Esophagus squamous epithelium (tissue), 4 donors: ENCODE measurements at regions not wholly inside any gene's neighbourhood (a gene's known extent, or its start where the extent isn't known, plus 50 kb on each side); places are given as distances from the start of the nearest gene placed in this dataset.

Experiments used
- POLR2A ChIP-seq, 4 donors: fragments of 450-650 bp; IDR thresholded peaks; one replicate each; pipeline ENCODE4 v1.6.1; 2017; ENCODE audit warnings: antibody characterized with exemption in 4 of 4, mild to moderate bottlenecking in 4 of 4, moderate library complexity in 3 of 4
- TF ChIP-seq, protein P1 (sequence below), 6 experiments: fragments of 450-650 bp in 4 of 6; fragments of 200-600 bp in 2 of 6; sonication (generic) in 2 of 6; IDR thresholded peaks; one replicate each; pipeline ENCODE4 v1.5.1; 2016 to 2019; ENCODE audit warnings: antibody characterized with exemption in 6 of 6, mild to moderate bottlenecking in 4 of 6, moderate library complexity in 4 of 6

DNA sequence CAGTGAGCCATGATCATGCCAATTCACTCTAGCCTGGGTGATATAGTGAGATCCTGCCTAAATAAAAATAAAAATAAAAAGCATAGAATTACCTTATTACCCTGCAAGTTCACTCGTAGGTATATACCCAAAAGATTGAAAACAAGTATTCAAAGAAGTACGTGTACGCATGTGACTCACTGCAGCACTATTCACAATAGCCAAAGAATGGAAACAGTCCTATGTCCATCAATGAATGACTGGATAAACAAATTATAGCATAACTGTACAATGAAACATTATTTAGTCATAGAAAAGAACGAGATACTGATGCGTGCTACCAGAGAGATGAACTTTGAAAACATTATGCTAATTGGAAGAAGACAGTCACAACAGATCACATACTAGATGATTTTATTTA lies 204.6 kb upstream of the DIAPH2 start:
- TF ChIP-seq, protein P1, sequence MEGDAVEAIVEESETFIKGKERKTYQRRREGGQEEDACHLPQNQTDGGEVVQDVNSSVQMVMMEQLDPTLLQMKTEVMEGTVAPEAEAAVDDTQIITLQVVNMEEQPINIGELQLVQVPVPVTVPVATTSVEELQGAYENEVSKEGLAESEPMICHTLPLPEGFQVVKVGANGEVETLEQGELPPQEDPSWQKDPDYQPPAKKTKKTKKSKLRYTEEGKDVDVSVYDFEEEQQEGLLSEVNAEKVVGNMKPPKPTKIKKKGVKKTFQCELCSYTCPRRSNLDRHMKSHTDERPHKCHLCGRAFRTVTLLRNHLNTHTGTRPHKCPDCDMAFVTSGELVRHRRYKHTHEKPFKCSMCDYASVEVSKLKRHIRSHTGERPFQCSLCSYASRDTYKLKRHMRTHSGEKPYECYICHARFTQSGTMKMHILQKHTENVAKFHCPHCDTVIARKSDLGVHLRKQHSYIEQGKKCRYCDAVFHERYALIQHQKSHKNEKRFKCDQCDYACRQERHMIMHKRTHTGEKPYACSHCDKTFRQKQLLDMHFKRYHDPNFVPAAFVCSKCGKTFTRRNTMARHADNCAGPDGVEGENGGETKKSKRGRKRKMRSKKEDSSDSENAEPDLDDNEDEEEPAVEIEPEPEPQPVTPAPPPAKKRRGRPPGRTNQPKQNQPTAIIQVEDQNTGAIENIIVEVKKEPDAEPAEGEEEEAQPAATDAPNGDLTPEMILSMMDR (IDR thresholded peaks at IDR 0.05) = no peak
- no peak for TF ChIP-seq POLR2A (IDR thresholded peaks at IDR 0.05)
